Lower leg skin (tissue), 3 donors: ENCODE measurements at regions not wholly inside any gene's neighbourhood (a gene's known extent, or its start where the extent isn't known, plus 50 kb on each side); places are given as distances from the start of the nearest gene placed in this dataset.

ENCODE experiments used
- CTCF ChIP-seq, 3 donors: fragments of 450-650 bp; IDR thresholded peaks; one replicate each; pipeline ENCODE4 v1.5.1; 2016; ENCODE audit warnings: antibody characterized with exemption in 3 of 3, mild to moderate bottlenecking in 3 of 3, moderate library complexity in 2 of 3
- POLR2A ChIP-seq, 2 donors: fragments of 450-650 bp; IDR thresholded peaks; one replicate each; pipeline ENCODE4 v1.6.1; 2016 to 2017; ENCODE audit warnings: antibody characterized with exemption in 2 of 2, mild to moderate bottlenecking in 1 of 2, moderate library complexity in 1 of 2

DNA sequence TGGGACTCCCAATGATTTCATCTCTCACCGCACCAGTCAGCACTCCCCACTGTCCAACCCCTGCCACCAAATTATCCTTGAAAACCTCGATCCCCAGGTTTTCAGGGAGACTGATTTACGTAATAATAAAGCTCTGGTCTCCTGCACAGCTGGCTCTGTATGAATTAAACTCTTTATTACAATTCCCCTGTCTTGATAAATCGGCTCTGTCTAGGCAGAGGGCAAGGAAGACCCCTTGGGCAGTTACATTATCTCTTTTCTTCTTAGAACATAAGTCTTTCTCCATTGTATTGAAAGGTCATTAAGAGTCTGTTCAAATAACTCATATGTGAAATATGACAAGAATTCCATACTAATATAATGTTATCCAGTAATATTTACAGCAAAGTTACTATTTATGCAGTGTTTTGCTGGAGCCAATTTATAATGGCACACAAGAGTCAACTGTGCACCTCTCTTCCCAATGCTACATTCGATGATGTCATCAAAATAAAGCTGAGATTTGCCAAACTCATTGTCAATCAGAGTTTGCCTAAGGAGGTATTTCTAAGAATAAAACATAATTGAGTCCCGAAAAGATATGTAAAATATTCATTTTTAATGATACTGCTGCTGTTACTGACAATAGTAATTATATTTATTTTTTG lies 1297.2 kb upstream of the LRRTM3 start:
- no peak for TF ChIP-seq CTCF (IDR thresholded peaks at IDR 0.05)
- TF ChIP-seq POLR2A (IDR thresholded peaks at IDR 0.05): no peak
